Immature natural killer cell (primary cell): ENCODE measurements at regions not wholly inside any gene's neighbourhood (a gene's known extent, or its start where the extent isn't known, plus 50 kb on each side); places are given as distances from the start of the nearest gene placed in this dataset.
"Not testable (repeated sequence)": the region's sequence is repeated elsewhere in the genome, so short reads cannot be mapped to it uniquely, and the experiment has no call there.

Source experiments
- DNase-seq, 3 donors: peaks; one replicate each; pipeline ENCODE4 v3.0.0; 2022; ENCODE audit warnings: mixed read lengths in 1 of 3
- H3K27ac Mint-ChIP-seq, 6 donors: one replicate each; pipeline ENCODE4 v1.8.0; 2020; ENCODE audit warnings: mixed read lengths in 6 of 6, mild to moderate bottlenecking in 5 of 6, inconsistent platforms in 4 of 6, moderate library complexity in 3 of 6
- H3K27me3 Mint-ChIP-seq, 3 donors: one replicate each; pipeline ENCODE4 v1.8.0; 2020 to 2021; ENCODE audit warnings: low read depth in 3 of 3, mild to moderate bottlenecking in 3 of 3, mixed read lengths in 3 of 3, moderate library complexity in 3 of 3, inconsistent platforms in 1 of 3
- H3K36me3 Mint-ChIP-seq, 3 donors: one replicate each; pipeline ENCODE4 v1.8.0; 2020; ENCODE audit warnings: mixed read lengths in 3 of 3, inconsistent platforms in 2 of 3, mild to moderate bottlenecking in 2 of 3
- H3K4me1 Mint-ChIP-seq, 2 donors: one replicate each; pipeline ENCODE4 v1.8.0; 2020; ENCODE audit warnings: inconsistent platforms in 2 of 2, mild to moderate bottlenecking in 2 of 2, mixed read lengths in 2 of 2, moderate library complexity in 1 of 2
- H3K4me3 Mint-ChIP-seq, 5 donors: one replicate each; pipeline ENCODE4 v1.8.0; 2020; ENCODE audit warnings: mild to moderate bottlenecking in 5 of 5, mixed read lengths in 5 of 5, inconsistent platforms in 3 of 5, moderate library complexity in 3 of 5
- H3K9me3 Mint-ChIP-seq, 6 donors: one replicate each; pipeline ENCODE4 v1.8.0; 2020; ENCODE audit warnings: mild to moderate bottlenecking in 6 of 6, mixed read lengths in 6 of 6, inconsistent platforms in 4 of 6, moderate library complexity in 3 of 6

GRCh38 chr1:217981430-217981829 is 303.7 kb upstream of the RRP15 start:
- Mint-ChIP-seq H3K4me3 (no peak overlapping the region), H3K4me1 (no peaks in the 10 kb centered on the region), H3K27me3 (peaks cover 0 to 3% (median 2%) of the 10 kb centered on the region in 3 donors), H3K9me3 (peaks cover 6 to 47% (median 13%) of the 10 kb centered on the region in 6 donors), H3K27ac (no peak overlapping the region), H3K36me3 (no peaks in the 10 kb centered on the region)
- no peak for DNase-seq

GRCh38 chr1:217982331-217983050 is 302.6 kb upstream of the RRP15 start:
- Mint-ChIP-seq H3K9me3 (peaks cover 7 to 41% (median 10%) of the 10 kb centered on the region in 6 donors), H3K27ac (no peak overlapping the region), H3K4me1 (no peaks in the 10 kb centered on the region), H3K36me3 (no peaks in the 10 kb centered on the region), H3K27me3 (peaks cover 0 to 3% (median 2%) of the 10 kb centered on the region in 3 donors), H3K4me3 (no peak overlapping the region)
- DNase-seq = no peak

- no peak overlapping the region for H3K27ac Mint-ChIP-seq
Measured at GRCh38 chr1:217983051-217983375, 302.1 kb upstream of the RRP15 start.

GRCh38 chr1:217985641-217986040 is 299.5 kb upstream of the RRP15 start:
- no peak overlapping the region for H3K4me3 Mint-ChIP-seq
- H3K36me3 Mint-ChIP-seq = no peaks in the 10 kb centered on the region
- H3K27ac Mint-ChIP-seq = no peak overlapping the region
- no peak for DNase-seq
- peaks cover 4 to 24% (median 6%) of the 10 kb centered on the region in 6 donors for H3K9me3 Mint-ChIP-seq
- H3K27me3 Mint-ChIP-seq = no peaks in the 10 kb centered on the region
- no peaks in the 10 kb centered on the region for H3K4me1 Mint-ChIP-seq

More at GRCh38 chr1:217983051-217983375, 302.1 kb upstream of the RRP15 start:
- H3K4me3 Mint-ChIP-seq = no peak overlapping the region
- no peaks in the 10 kb centered on the region for H3K4me1 Mint-ChIP-seq
- no peaks in the 10 kb centered on the region for H3K36me3 Mint-ChIP-seq
- no peak for DNase-seq
- peaks cover 0 to 3% (median 2%) of the 10 kb centered on the region in 3 donors for H3K27me3 Mint-ChIP-seq
- peaks cover 6 to 37% (median 10%) of the 10 kb centered on the region in 6 donors for H3K9me3 Mint-ChIP-seq

- H3K4me3 Mint-ChIP-seq = no peak overlapping the region
- no peaks in the 10 kb centered on the region for H3K36me3 Mint-ChIP-seq
- no peak overlapping the region for H3K27ac Mint-ChIP-seq
- no peaks in the 10 kb centered on the region for H3K27me3 Mint-ChIP-seq
- DNase-seq = no peak
- H3K9me3 Mint-ChIP-seq = peaks cover 8 to 42% (median 12%) of the 10 kb centered on the region in 6 donors
- H3K4me1 Mint-ChIP-seq = no peaks in the 10 kb centered on the region
Measured at GRCh38 chr1:217989510-217989909, 295.6 kb upstream of the RRP15 start.

- H3K27me3 Mint-ChIP-seq = no peaks in the 10 kb centered on the region
- peaks cover 5 to 42% (median 12%) of the 10 kb centered on the region in 6 donors for H3K9me3 Mint-ChIP-seq
- H3K27ac Mint-ChIP-seq = no peak overlapping the region
- no peak overlapping the region for H3K4me3 Mint-ChIP-seq
- DNase-seq = no peak
- H3K36me3 Mint-ChIP-seq = no peaks in the 10 kb centered on the region
- H3K4me1 Mint-ChIP-seq = no peaks in the 10 kb centered on the region
Measured at GRCh38 chr1:217993439-217993838, 291.7 kb upstream of the RRP15 start.

- H3K4me3 Mint-ChIP-seq, H3K27ac Mint-ChIP-seq, H3K27me3 Mint-ChIP-seq, DNase-seq, H3K36me3 Mint-ChIP-seq, H3K4me1 Mint-ChIP-seq: not testable (repeated sequence)
- H3K9me3 Mint-ChIP-seq = peaks cover 5 to 19% (median 8%) of the 10 kb centered on the region in 6 donors
Measured at GRCh38 chr1:218008296-218008695, 276.8 kb upstream of the RRP15 start.

- not testable (repeated sequence) for H3K27ac Mint-ChIP-seq, DNase-seq, H3K27me3 Mint-ChIP-seq, H3K36me3 Mint-ChIP-seq, H3K4me1 Mint-ChIP-seq, H3K4me3 Mint-ChIP-seq
- H3K9me3 Mint-ChIP-seq = peaks cover 3 to 16% (median 12%) of the 10 kb centered on the region in 6 donors
Measured at GRCh38 chr1:218015106-218015505, 270.0 kb upstream of the RRP15 start.

- Mint-ChIP-seq H3K27ac (no peak overlapping the region), H3K9me3 (peaks cover 21 to 44% (median 31%) of the 10 kb centered on the region in 6 donors), H3K4me1 (no peaks in the 10 kb centered on the region), H3K4me3 (no peak overlapping the region), H3K27me3 (no peaks in the 10 kb centered on the region), H3K36me3 (no peaks in the 10 kb centered on the region)
- no peak for DNase-seq
Measured at GRCh38 chr1:218024211-218024720, 260.8 kb upstream of the RRP15 start.

- H3K4me3 Mint-ChIP-seq = no peak overlapping the region
- H3K36me3 Mint-ChIP-seq = no peaks in the 10 kb centered on the region
- H3K9me3 Mint-ChIP-seq = peaks cover 17 to 44% (median 26%) of the 10 kb centered on the region in 6 donors
- no peak for DNase-seq
- H3K4me1 Mint-ChIP-seq = no peaks in the 10 kb centered on the region
- H3K27me3 Mint-ChIP-seq = no peaks in the 10 kb centered on the region
- H3K27ac Mint-ChIP-seq = no peak overlapping the region
Measured at GRCh38 chr1:218025454-218025853, 259.6 kb upstream of the RRP15 start.

- Mint-ChIP-seq H3K4me1 (no peaks in the 10 kb centered on the region), H3K4me3 (no peak overlapping the region), H3K9me3 (peaks cover 17 to 44% (median 24%) of the 10 kb centered on the region in 6 donors), H3K27ac (no peak overlapping the region), H3K27me3 (no peaks in the 10 kb centered on the region), H3K36me3 (no peaks in the 10 kb centered on the region)
- DNase-seq = no peak
Measured at GRCh38 chr1:218027152-218027551, 257.9 kb upstream of the RRP15 start.

- Mint-ChIP-seq H3K36me3 (no peaks in the 10 kb centered on the region), H3K4me1 (no peaks in the 10 kb centered on the region), H3K27ac (no peak overlapping the region), H3K4me3 (no peak overlapping the region), H3K9me3 (peaks cover 8 to 25% (median 14%) of the 10 kb centered on the region in 6 donors), H3K27me3 (no peaks in the 10 kb centered on the region)
- DNase-seq = no peak
Measured at GRCh38 chr1:218030846-218031245, 254.2 kb upstream of the RRP15 start.

- H3K4me1 Mint-ChIP-seq = no peaks in the 10 kb centered on the region
- DNase-seq = no peak
- H3K4me3 Mint-ChIP-seq = no peak overlapping the region
- H3K36me3 Mint-ChIP-seq = no peaks in the 10 kb centered on the region
- H3K9me3 Mint-ChIP-seq = peaks cover 8 to 29% (median 12%) of the 10 kb centered on the region in 6 donors
- H3K27ac Mint-ChIP-seq = no peak overlapping the region
- H3K27me3 Mint-ChIP-seq = no peaks in the 10 kb centered on the region
Measured at GRCh38 chr1:218031901-218032300, 253.2 kb upstream of the RRP15 start.

GRCh38 chr1:218034468-218034867 is 250.6 kb upstream of the RRP15 start:
- peaks cover 0 to 1% (median 0%) of the 10 kb centered on the region in 3 donors for H3K27me3 Mint-ChIP-seq
- no peak overlapping the region for H3K4me3 Mint-ChIP-seq
- DNase-seq = no peak
- H3K36me3 Mint-ChIP-seq = no peaks in the 10 kb centered on the region
- H3K27ac Mint-ChIP-seq = no peak overlapping the region
- H3K4me1 Mint-ChIP-seq = no peaks in the 10 kb centered on the region
- peaks cover 0 to 21% (median 8%) of the 10 kb centered on the region in 6 donors for H3K9me3 Mint-ChIP-seq
